Activated CD8-positive, alpha-beta T cell treated with anti-CD3 and anti-CD28 coated beads, Interleukin-2, amount 10 ng/mL, durations not matched to agents 7 days and 5 days (primary cell): ENCODE measurements at regions not wholly inside any gene's neighbourhood (a gene's known extent, or its start where the extent isn't known, plus 50 kb on each side); places are given as distances from the start of the nearest gene placed in this dataset.
"Not testable (repeated sequence)": the region's sequence is repeated elsewhere in the genome, so short reads cannot be mapped to it uniquely, and the experiment has no call there.

Experiments used
- ATAC-seq: fragments of 150-1000 bp; cut with Tn5 transposase; one replicate; pipeline ENCODE4 v1.10.0; 2021; ENCODE audit warnings: moderate library complexity
- CTCF ChIA-PET: fragments of 350-600 bp; sonication (Branson Sonifier 250); formaldehyde crosslinking; loops from one replicate; lab custom pipeline; 2021; ENCODE audit warnings: antibody characterized with exemption; lab: Charles Lee
- POLR2A ChIA-PET: fragments of 350-600 bp; sonication (Branson Sonifier 250); formaldehyde crosslinking; loops from one replicate; lab custom pipeline; 2021; ENCODE audit warnings: antibody characterized with exemption; lab: Charles Lee
- DNase-seq: peaks from one replicate; pipeline ENCODE4 v3.0.0-alpha.2; 2020
- H3K27ac Mint-ChIP-seq: one replicate; pipeline ENCODE4 v1.8.0; 2021; ENCODE audit warnings: mild to moderate bottlenecking, mixed read lengths
- H3K27me3 Mint-ChIP-seq: one replicate; pipeline ENCODE4 v1.8.0; 2021; ENCODE audit warnings: low read depth, mixed read lengths
- H3K36me3 Mint-ChIP-seq: one replicate; pipeline ENCODE4 v1.8.0; 2021; ENCODE audit warnings: low read depth, mixed read lengths
- H3K4me1 Mint-ChIP-seq: one replicate; pipeline ENCODE4 v1.8.0; 2021; ENCODE audit warnings: low read depth, mixed read lengths
- H3K4me3 Mint-ChIP-seq: one replicate; pipeline ENCODE4 v1.8.0; 2021; ENCODE audit warnings: mild to moderate bottlenecking, mixed read lengths
- H3K9me3 Mint-ChIP-seq: one replicate; pipeline ENCODE4 v1.8.0; 2022; ENCODE audit warnings: mixed read lengths; ENCODE audit not compliant: insufficient read depth

DNA sequence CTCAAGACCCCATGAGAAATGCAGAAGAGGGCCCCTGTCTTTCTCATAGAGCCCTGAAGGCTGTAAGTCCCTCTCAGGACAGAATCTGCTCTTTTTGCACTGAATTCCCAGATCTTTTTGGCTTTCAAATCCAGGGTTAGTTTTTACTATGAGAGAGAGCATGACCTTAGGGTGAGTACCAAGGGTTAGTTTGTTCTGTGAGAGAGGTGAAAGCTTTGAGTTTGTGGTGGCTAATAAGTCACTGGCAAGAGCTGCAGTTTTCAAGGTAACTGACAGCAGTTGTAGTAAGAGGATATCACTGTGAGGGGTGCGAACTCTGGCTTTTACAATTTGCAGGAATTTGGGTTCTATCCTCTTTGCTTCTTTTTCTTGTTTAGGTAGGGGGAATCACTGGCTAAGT, 248.4 kb upstream of the KCNH7 start:
- peaks cover 7% of the 10 kb centered on the region for H3K9me3 Mint-ChIP-seq
- H3K27ac Mint-ChIP-seq = no peak overlapping the region
- DNase-seq = no peak
- H3K4me1 Mint-ChIP-seq = no peaks in the 10 kb centered on the region
- no peak overlapping the region for H3K4me3 Mint-ChIP-seq
- ATAC-seq = no peak
- H3K36me3 Mint-ChIP-seq = no peaks in the 10 kb centered on the region
- POLR2A ChIA-PET = no interaction called here
- no peaks in the 10 kb centered on the region for H3K27me3 Mint-ChIP-seq
- CTCF ChIA-PET = no interaction called here

DNA sequence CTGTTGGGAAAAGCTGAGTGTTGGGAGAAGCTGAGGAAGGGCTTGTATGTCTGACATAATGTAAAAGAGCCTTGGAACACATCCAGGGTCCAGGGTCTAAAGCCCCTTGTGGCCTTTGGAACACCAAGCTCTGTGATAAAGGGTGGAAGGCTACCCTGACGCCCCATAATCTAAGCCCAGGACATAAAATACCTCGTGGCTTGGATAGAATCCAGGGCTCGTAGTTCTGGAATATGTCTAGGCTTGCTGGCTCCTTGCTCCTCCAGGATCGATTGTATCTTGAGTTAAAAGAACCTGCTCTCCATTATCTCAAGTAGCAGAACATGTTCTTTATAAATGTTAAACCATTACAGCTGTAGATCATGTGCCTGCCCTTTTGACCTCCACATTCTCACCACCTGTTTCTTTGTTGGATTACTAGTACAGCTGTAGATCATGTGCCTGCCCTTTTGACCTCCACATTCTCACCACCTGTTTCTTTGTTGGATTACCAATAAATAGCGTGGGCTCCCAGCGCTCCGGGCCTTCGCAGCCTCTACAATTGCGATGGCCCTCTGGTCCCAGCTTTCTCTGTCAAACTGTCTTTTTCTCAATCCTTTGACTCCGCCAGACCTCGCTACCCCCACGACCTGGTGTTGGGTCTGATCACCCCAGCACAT, 246.9 kb upstream of the KCNH7 start:
- H3K27me3 Mint-ChIP-seq, H3K27ac Mint-ChIP-seq, H3K4me3 Mint-ChIP-seq, H3K4me1 Mint-ChIP-seq, POLR2A ChIA-PET, H3K36me3 Mint-ChIP-seq, ATAC-seq, DNase-seq, CTCF ChIA-PET: not testable (repeated sequence)
- H3K9me3 Mint-ChIP-seq = peaks cover 12% of the 10 kb centered on the region

DNA sequence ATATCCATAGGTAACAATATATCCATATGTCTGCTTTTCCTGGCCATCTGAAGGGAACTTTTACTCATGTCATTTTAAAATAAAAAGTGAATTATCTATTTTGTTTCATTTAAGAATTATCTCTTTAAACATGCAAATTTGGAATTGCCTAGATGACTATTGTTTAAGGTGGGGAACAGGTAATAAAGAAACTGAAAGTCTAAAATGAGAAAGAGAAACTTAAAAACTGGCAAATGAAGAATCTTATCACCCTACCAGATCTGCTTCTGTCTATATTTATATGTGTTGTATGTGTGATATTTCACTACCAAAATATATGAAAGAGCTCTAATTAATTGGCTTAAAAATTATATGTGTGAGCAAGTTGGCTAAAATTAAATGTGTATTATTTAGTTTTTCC, 243.2 kb upstream of the KCNH7 start:
- H3K4me3 Mint-ChIP-seq = no peak overlapping the region
- no peak for DNase-seq
- CTCF ChIA-PET = no interaction called here
- H3K4me1 Mint-ChIP-seq = no peaks in the 10 kb centered on the region
- H3K36me3 Mint-ChIP-seq = no peaks in the 10 kb centered on the region
- H3K27ac Mint-ChIP-seq = no peak overlapping the region
- POLR2A ChIA-PET = no interaction called here
- no peak for ATAC-seq
- no peaks in the 10 kb centered on the region for H3K27me3 Mint-ChIP-seq
- peaks cover 12% of the 10 kb centered on the region for H3K9me3 Mint-ChIP-seq

DNA sequence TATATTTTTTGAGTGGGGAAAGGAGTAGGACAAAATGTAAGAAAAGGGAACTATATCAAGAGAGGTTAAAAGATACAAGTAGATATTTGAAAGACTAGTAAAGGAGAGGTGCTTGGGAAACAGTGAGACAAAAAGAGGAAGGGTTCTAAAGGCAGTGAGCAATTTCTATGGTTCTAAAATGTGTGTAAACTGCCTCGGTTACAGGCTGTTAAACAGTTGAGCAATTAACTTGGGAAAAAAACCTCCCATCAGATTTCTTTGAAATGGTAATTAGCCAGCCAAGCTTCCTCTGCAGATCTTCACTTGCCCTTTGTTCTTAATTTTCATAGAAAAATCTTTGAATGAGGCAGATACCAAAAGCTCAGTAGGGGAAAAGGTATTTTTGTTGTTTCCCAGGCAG, 238.7 kb upstream of the KCNH7 start:
- H3K9me3 Mint-ChIP-seq = peaks cover 6% of the 10 kb centered on the region
- no peaks in the 10 kb centered on the region for H3K4me1 Mint-ChIP-seq
- ATAC-seq (no peak), DNase-seq (no peak)
- H3K27me3 Mint-ChIP-seq = no peaks in the 10 kb centered on the region
- H3K36me3 Mint-ChIP-seq = no peaks in the 10 kb centered on the region
- ChIA-PET CTCF (no interaction called here), POLR2A (no interaction called here)
- H3K4me3 Mint-ChIP-seq = no peak overlapping the region
- no peak overlapping the region for H3K27ac Mint-ChIP-seq

DNA sequence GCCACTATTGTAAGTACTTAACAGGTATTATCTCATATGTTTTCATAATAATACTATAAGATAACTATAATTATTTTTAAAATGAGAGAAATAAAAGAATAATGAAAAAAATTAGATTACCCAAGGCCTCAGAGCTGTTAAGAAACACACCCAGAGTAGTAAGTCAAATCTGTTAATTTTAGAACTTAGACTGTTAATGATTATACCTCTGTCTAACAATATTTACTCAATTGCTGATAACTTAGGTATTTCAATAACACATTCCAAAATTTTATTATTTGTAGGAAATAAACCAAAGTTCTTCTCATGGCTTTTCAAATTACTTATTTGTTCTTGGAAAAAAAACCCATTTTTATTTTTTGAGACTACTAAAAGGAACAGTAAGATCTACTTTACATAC, 227.5 kb upstream of the KCNH7 start:
- no peak overlapping the region for H3K4me3 Mint-ChIP-seq
- no peaks in the 10 kb centered on the region for H3K4me1 Mint-ChIP-seq
- DNase-seq = no peak
- no peaks in the 10 kb centered on the region for H3K36me3 Mint-ChIP-seq
- no peak for ATAC-seq
- ChIA-PET POLR2A (no interaction called here), CTCF (no interaction called here)
- H3K9me3 Mint-ChIP-seq = no peaks in the 10 kb centered on the region
- no peaks in the 10 kb centered on the region for H3K27me3 Mint-ChIP-seq
- no peak overlapping the region for H3K27ac Mint-ChIP-seq

DNA sequence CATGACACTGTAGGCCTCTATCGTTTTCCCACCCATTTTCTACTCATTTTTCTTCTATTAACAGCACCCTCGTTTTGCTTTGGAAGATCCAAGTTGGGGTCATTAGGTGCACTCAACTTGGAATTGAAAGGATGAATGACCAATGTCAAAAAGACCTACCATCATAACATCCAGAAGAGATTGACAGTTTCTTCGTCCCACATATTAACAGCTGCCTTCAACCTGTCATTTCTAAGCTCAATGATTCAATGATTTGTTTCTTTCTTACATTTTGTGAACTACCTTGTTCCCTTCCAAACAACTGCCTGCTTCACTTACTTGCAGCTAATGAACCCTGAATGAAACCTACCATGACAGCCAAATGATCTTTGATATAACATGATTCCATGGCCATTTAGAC, 224.0 kb upstream of the KCNH7 start:
- no peak for DNase-seq
- no peaks in the 10 kb centered on the region for H3K36me3 Mint-ChIP-seq
- no peaks in the 10 kb centered on the region for H3K27me3 Mint-ChIP-seq
- POLR2A ChIA-PET = no interaction called here
- no peak overlapping the region for H3K4me3 Mint-ChIP-seq
- no peaks in the 10 kb centered on the region for H3K4me1 Mint-ChIP-seq
- ATAC-seq = no peak
- no peaks in the 10 kb centered on the region for H3K9me3 Mint-ChIP-seq
- CTCF ChIA-PET = no interaction called here
- H3K27ac Mint-ChIP-seq = no peak overlapping the region

DNA sequence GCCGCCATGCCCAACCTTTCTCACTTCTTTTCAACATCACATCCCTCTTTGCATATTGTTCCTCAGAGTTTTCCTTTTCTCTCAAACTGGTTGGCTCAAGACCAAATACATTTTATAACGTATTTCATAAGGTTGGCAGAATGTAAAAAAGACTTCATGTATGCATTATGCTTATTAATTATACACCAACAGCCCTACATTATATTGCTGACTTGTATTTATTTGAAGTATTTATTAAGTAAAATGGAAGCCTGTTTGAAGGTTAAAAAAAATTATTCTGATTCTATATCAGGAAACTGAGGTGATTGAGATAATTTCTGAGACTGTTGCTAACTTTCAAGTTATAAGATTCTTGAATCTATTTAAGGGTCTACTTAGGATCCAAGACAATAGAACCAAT, 208.0 kb upstream of the KCNH7 start:
- DNase-seq (no peak), ATAC-seq (no peak)
- POLR2A ChIA-PET = no interaction called here
- H3K4me1 Mint-ChIP-seq = no peaks in the 10 kb centered on the region
- no peaks in the 10 kb centered on the region for H3K36me3 Mint-ChIP-seq
- H3K4me3 Mint-ChIP-seq = no peak overlapping the region
- H3K27me3 Mint-ChIP-seq = no peaks in the 10 kb centered on the region
- CTCF ChIA-PET = no interaction called here
- H3K9me3 Mint-ChIP-seq = no peaks in the 10 kb centered on the region
- no peak overlapping the region for H3K27ac Mint-ChIP-seq

DNA sequence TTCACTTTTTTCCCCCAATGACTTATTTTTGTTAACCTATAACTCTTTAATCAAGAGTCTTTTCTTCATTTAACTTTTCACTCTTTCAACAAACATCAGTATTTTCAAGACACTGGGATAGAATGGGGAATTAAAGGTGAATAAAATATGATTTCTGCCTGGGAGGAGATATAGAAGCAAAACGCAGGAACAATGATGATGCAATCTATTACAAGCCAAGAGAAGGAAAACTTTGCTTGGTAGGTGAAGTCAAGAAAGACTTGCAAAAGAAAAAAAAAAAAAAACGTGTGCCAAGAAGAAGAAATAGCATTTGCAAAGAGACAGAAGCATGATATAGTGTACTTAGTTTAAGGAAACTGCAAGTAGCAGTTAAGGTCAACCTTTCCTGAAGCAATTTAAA, 207.3 kb upstream of the KCNH7 start:
- Mint-ChIP-seq H3K4me3 (no peak overlapping the region), H3K27me3 (no peaks in the 10 kb centered on the region), H3K36me3 (no peaks in the 10 kb centered on the region), H3K4me1 (no peaks in the 10 kb centered on the region), H3K9me3 (no peaks in the 10 kb centered on the region), H3K27ac (no peak overlapping the region)
- POLR2A ChIA-PET = no interaction called here
- CTCF ChIA-PET = no interaction called here
- ATAC-seq = no peak
- DNase-seq = no peak

GRCh38 chr2:163044114-163044513, 205.5 kb upstream of the KCNH7 start:
- no peaks in the 10 kb centered on the region for H3K27me3 Mint-ChIP-seq
- no peak overlapping the region for H3K27ac Mint-ChIP-seq
- ATAC-seq = no peak
- DNase-seq = no peak
- CTCF ChIA-PET = no interaction called here
- H3K36me3 Mint-ChIP-seq = no peaks in the 10 kb centered on the region
- POLR2A ChIA-PET = no interaction called here
- H3K9me3 Mint-ChIP-seq = no peaks in the 10 kb centered on the region
- no peak overlapping the region for H3K4me3 Mint-ChIP-seq
- no peaks in the 10 kb centered on the region for H3K4me1 Mint-ChIP-seq

DNA sequence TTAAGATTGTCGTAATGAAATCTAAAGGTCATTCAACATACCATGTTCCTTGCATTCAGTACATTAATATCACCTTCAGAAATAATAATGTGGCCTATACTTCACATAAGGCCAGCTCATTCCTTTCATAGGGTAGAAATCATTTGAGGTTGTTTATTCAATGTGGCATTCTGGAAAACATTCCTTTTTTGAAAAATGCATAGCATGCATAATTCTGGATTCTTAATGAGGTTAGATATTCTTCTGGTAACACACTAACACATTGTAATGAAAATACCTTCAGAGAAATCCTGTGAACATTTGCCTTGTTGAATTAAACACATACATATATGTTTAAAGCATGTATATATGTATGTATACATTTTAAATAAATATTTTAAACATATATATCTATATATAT, 204.6 kb upstream of the KCNH7 start:
- Mint-ChIP-seq H3K27ac (no peak overlapping the region), H3K36me3 (no peaks in the 10 kb centered on the region), H3K4me3 (no peak overlapping the region), H3K27me3 (no peaks in the 10 kb centered on the region), H3K9me3 (no peaks in the 10 kb centered on the region), H3K4me1 (no peaks in the 10 kb centered on the region)
- ATAC-seq (no peak), DNase-seq (no peak)
- POLR2A ChIA-PET = no interaction called here
- CTCF ChIA-PET = no interaction called here

- ChIA-PET POLR2A (no interaction called here), CTCF (no interaction called here)
- DNase-seq = no peak
- no peak for ATAC-seq
- Mint-ChIP-seq H3K4me3 (no peak overlapping the region), H3K4me1 (no peaks in the 10 kb centered on the region), H3K27ac (no peak overlapping the region), H3K27me3 (no peaks in the 10 kb centered on the region), H3K36me3 (no peaks in the 10 kb centered on the region), H3K9me3 (no peaks in the 10 kb centered on the region)
Measured at GRCh38 chr2:163039266-163039665, 200.7 kb upstream of the KCNH7 start.

DNA sequence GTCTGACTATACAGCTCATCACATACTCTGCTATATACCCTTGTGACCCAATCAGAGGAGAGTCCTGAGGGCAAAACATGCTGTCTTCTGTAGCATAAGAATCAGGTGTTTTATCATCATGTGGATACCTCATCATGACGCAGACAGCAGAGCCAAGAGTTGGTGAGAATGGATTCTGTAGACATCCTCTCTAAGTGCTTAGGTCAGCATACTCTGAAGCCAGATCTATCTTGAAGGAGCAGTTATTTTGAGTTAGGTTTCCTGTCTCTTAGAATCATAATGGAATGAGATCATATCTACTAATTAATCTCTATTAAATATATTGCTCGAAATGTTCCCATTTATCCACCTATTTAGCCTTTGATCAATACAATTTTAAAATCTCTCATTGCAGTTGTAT, 190.2 kb upstream of the KCNH7 start:
- DNase-seq (no peak), ATAC-seq (no peak)
- no peak overlapping the region for H3K27ac Mint-ChIP-seq
- H3K9me3 Mint-ChIP-seq = no peaks in the 10 kb centered on the region
- CTCF ChIA-PET = no interaction called here
- H3K4me3 Mint-ChIP-seq = no peak overlapping the region
- POLR2A ChIA-PET = interaction anchor here (0.6 kb wide), 1 partner anchor 1633 kb away, joined by 4 read pairs; no protein-coding TSS in a partner anchor
- H3K4me1 Mint-ChIP-seq = no peaks in the 10 kb centered on the region
- H3K36me3 Mint-ChIP-seq = no peaks in the 10 kb centered on the region
- no peaks in the 10 kb centered on the region for H3K27me3 Mint-ChIP-seq

DNA sequence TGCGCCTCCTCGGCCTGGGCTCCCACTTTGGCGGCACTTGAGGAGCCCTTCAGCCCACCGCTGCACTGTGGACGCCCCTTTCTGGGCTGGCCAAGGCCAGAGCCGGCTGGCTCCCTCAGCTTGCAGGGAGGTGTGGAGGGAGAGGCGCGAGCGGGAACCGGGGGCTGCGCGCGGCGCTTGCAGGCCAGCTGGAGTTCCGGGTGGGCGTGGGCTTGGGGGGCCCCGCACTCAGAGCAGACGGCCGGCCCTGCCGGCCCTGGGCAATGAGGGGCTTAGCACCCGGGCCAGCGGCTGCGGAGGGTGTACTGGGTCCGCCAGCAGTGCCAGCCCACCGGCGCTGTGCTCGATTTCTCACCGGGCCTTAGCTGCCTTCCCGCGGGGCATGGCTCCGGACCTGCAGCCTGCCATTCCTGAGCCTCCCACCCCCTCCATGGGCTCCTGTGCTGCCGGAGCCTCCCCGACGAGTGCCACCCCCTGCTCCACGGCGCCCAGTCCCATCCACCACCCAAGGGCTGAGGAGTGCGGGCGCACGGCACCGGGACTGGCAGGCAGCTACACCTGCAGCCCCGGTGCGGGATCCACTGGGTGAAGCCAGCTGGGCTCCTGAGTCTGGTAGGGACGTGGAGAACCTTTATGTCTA, 187.7 kb upstream of the KCNH7 start:
- H3K27ac Mint-ChIP-seq, H3K4me3 Mint-ChIP-seq, CTCF ChIA-PET, H3K27me3 Mint-ChIP-seq, H3K9me3 Mint-ChIP-seq, POLR2A ChIA-PET, H3K4me1 Mint-ChIP-seq, H3K36me3 Mint-ChIP-seq, ATAC-seq, DNase-seq: not testable (repeated sequence)
